ENCODE measurements at regions not wholly inside any gene's neighbourhood (a gene's known extent, or its start where the extent isn't known, plus 50 kb on each side); places are given as distances from the start of the nearest gene placed in this dataset.

GRCh38 chr3:74119221-74119620, 494.5 kb upstream of the PDZRN3 start:
- no peak for TF ChIP-seq CTCF (IDR thresholded peaks at IDR 0.05; ENCODE audit: poor library complexity, severe bottlenecking)
- TF ChIP-seq EZH2 (IDR thresholded peaks at IDR 0.05; ENCODE audit: borderline replicate concordance, insufficient read depth, low read length, poor library complexity, severe bottlenecking), result no peak
- no peak for TF ChIP-seq REST (IDR thresholded peaks at IDR 0.05; ENCODE audit: borderline replicate concordance)
- no peak for TF ChIP-seq POLR2AphosphoS5 (IDR thresholded peaks at IDR 0.05)
- no peak for TF ChIP-seq MXI1 (conservative IDR thresholded peaks at IDR 0.05; ENCODE audit: poor library complexity, severe bottlenecking)
- TF ChIP-seq EP300 (conservative IDR thresholded peaks at IDR 0.05; ENCODE audit: poor library complexity, severe bottlenecking), result no peak
